ENCODE measurements at regions not wholly inside any gene's neighbourhood (a gene's known extent, or its start where the extent isn't known, plus 50 kb on each side); places are given as distances from the start of the nearest gene placed in this dataset.

GRCh38 chr6:40668203-40668602, 81.0 kb upstream of the LRFN2 start:
- Histone ChIP-seq H3K4me3 (replicated peaks in 1 of 3; ENCODE audit: insufficient read depth in 1 of 3, low read depth in 1 of 3, low read length in 3 of 3) (no peak overlapping the region), H3K4me2 (ENCODE audit: insufficient read depth, low read length) (no peak overlapping the region), H3K27ac (ENCODE audit: insufficient read depth, low read depth, low read length) (no peak overlapping the region), H3K9me1 (replicated peaks; ENCODE audit: control insufficient read depth, extremely low read depth, insufficient read depth, low read length) (no peaks in the 10 kb centered on the region), H3K9me3 (replicated peaks; ENCODE audit: control insufficient read depth, insufficient read depth, low read length) (no peaks in the 10 kb centered on the region), H3K36me3 (ENCODE audit: control insufficient read depth in 2 of 2, extremely low read depth in 1 of 2, insufficient read depth in 2 of 2, low read length in 2 of 2) (no peaks in the 10 kb centered on the region), H2AFZ (ENCODE audit: low read depth, low read length) (no peak overlapping the region), H4K20me1 (replicated peaks; ENCODE audit: control insufficient read depth, extremely low read depth, insufficient read depth, low read length) (no peaks in the 10 kb centered on the region), H3K79me2 (ENCODE audit: control insufficient read depth, insufficient read depth, low read length) (no peaks in the 10 kb centered on the region), H3K9ac (replicated peaks; ENCODE audit: extremely low read depth, insufficient read depth, low read length) (no peak overlapping the region), H3K27me3 (ENCODE audit: control insufficient read depth in 2 of 2, insufficient read depth in 2 of 2, low read length in 2 of 2) (no peaks in the 10 kb centered on the region), H3K4me1 (ENCODE audit: control insufficient read depth, extremely low read depth, insufficient read depth, low read length) (no peaks in the 10 kb centered on the region)
- TF ChIP-seq CTCF (IDR thresholded peaks at IDR 0.05; ENCODE audit: extremely low read depth in 1 of 2, insufficient read depth in 1 of 2, low read depth in 1 of 2, low read length in 2 of 2) (no peak), EZH2 (IDR thresholded peaks at IDR 0.05; ENCODE audit: borderline replicate concordance, low read depth, low read length, severe bottlenecking) (no peak), GATA2 (IDR thresholded peaks at IDR 0.05; ENCODE audit: insufficient read depth, insufficient read length, low read depth, low read length) (no peak), JUN (IDR thresholded peaks at IDR 0.05; ENCODE audit: borderline replicate concordance, insufficient read depth, insufficient read length, low read depth) (no peak), MAX (IDR thresholded peaks at IDR 0.05; ENCODE audit: insufficient read depth, insufficient read length) (no peak), MYC (IDR thresholded peaks at IDR 0.05; ENCODE audit: low read depth, low read length) (no peak), FOS (IDR thresholded peaks at IDR 0.05; ENCODE audit: borderline replicate concordance, insufficient read depth, low read length) (no peak), POLR2A (IDR thresholded peaks at IDR 0.05; ENCODE audit: low read depth, low read length) (no peak), POLR2AphosphoS5 (IDR thresholded peaks at IDR 0.05; ENCODE audit: insufficient read depth, low read depth, low read length) (no peak)
- no TSS peak for BruUV-seq (replicated peaks)
- ChIA-PET POLR2A (no interaction called here), CTCF (no interaction called here)
- DNase-seq (ENCODE audit: low read depth, low spot score), result no peak
- FAIRE-seq, result no peak
- intact Hi-C loops (cut with micrococcal nuclease) (no loop called here), dilution Hi-C loops (cut with MboI; ENCODE audit: extremely low pct_ligation_motif_present, low sequenced_read_pairs) (no loop called here)
